Common myeloid progenitor, CD34-positive (primary cell): ENCODE measurements at regions not wholly inside any gene's neighbourhood (a gene's known extent, or its start where the extent isn't known, plus 50 kb on each side); places are given as distances from the start of the nearest gene placed in this dataset.
"Not testable (repeated sequence)": the region's sequence is repeated elsewhere in the genome, so short reads cannot be mapped to it uniquely, and the experiment has no call there.

Source experiments
- CTCF ChIA-PET: fragments of 350-600 bp; sonication (Branson Sonifier 250); formaldehyde crosslinking; loops from one replicate; lab custom pipeline; 2021; ENCODE audit warnings: antibody characterized with exemption; lab: Charles Lee
- POLR2A ChIA-PET: fragments of 350-600 bp; sonication (Branson Sonifier 250); formaldehyde crosslinking; loops from one replicate; lab custom pipeline; 2021; ENCODE audit warnings: antibody characterized with exemption; lab: Charles Lee
- DNase-seq, 3 donors: peaks; one replicate each; pipeline versions ENCODE4 v3.0.0 to v3.0.0-alpha.2; 2013
- H3K27ac ChIP-seq, 2 experiments: 1 replicate in 1 of 2; 2 replicates in 1 of 2; pipeline ENCODE4 v1.7.0; 2013; ENCODE audit warnings: inconsistent platforms in 2 of 2, low read length in 2 of 2, mild to moderate bottlenecking in 2 of 2, low read depth in 1 of 2, moderate library complexity in 1 of 2; ENCODE audit not compliant: severe bottlenecking in 2 of 2, insufficient read depth in 1 of 2, poor library complexity in 1 of 2
- H3K27me3 ChIP-seq, 5 experiments: replicated peaks in 2 of 5; 1 replicate in 3 of 5; 2 replicates in 2 of 5; pipeline versions ENCODE4 v1.6.1 to v1.7.0; 2013; ENCODE audit warnings: low read length in 4 of 5, mild to moderate bottlenecking in 2 of 5, moderate library complexity in 2 of 5, inconsistent platforms in 1 of 5; ENCODE audit not compliant: insufficient read depth in 5 of 5, control insufficient read depth in 4 of 5
- H3K36me3 ChIP-seq, 4 experiments: 1 replicate in 2 of 4; 2 replicates in 2 of 4; pipeline versions ENCODE4 v1.6.1 to v1.7.0; 2013; ENCODE audit warnings: low read length in 3 of 4, control low read depth in 1 of 4, mild to moderate bottlenecking in 1 of 4; ENCODE audit not compliant: control insufficient read depth in 4 of 4, insufficient read depth in 4 of 4
- H3K4me1 ChIP-seq, 4 experiments: 1 replicate in 3 of 4; 2 replicates in 1 of 4; pipeline versions ENCODE4 v1.6.1 to v1.7.1; 2013; ENCODE audit warnings: low read length in 3 of 4, mild to moderate bottlenecking in 3 of 4, control low read depth in 1 of 4, inconsistent platforms in 1 of 4, moderate library complexity in 1 of 4; ENCODE audit not compliant: control insufficient read depth in 4 of 4, insufficient read depth in 4 of 4; ENCODE audit errors: control extremely low read depth in 1 of 4
- H3K4me3 ChIP-seq, 7 experiments: 1 replicate in 4 of 7; 2 replicates in 3 of 7; pipeline versions ENCODE4 v1.5.1 to v1.7.0; 2013; ENCODE audit warnings: mild to moderate bottlenecking in 7 of 7, low read length in 6 of 7, moderate library complexity in 6 of 7, inconsistent platforms in 2 of 7, low read depth in 2 of 7, control low read depth in 1 of 7; ENCODE audit not compliant: insufficient read depth in 4 of 7, control insufficient read depth in 1 of 7; ENCODE audit errors: extremely low read depth in 1 of 7
- H3K9me3 ChIP-seq, 5 experiments: 1 replicate in 4 of 5; 2 replicates in 1 of 5; pipeline versions ENCODE4 v1.6.1 to v1.7.1; 2013; ENCODE audit warnings: low read length in 4 of 5, mild to moderate bottlenecking in 2 of 5, inconsistent platforms in 1 of 5, low read depth in 1 of 5, moderate library complexity in 1 of 5; ENCODE audit not compliant: control insufficient read depth in 4 of 5, insufficient read depth in 2 of 5; ENCODE audit errors: control extremely low read depth in 1 of 5
- WGBS: methylation state at CpG from one replicate; pipeline ENCODE4 v1.1.5; 2013; ENCODE audit not compliant: insufficient coverage; 5-methylcytosine and 5-hydroxymethylcytosine counted together

DNA sequence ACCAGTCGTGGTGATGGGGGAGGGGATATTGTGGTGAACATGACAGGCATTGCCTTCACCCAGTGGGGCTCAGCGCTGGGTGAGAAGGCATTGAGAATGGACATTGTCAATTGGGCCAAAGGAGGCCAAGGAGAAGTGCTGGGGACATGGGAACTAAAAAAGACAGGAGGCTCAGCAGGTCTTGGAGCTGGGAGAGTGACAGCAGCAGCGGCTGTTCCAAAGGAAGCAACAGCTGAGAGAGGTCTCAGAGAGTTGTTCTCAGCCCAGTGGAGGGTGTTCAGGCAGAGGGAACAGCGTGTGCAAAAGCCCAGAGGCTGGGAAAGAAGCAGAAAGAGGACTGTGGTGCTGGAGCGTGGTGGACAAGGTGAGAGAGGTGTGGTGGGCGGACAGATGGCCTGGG, 56.6 kb upstream of the ASNS start:
- H3K4me1 ChIP-seq, H3K27ac ChIP-seq, H3K4me3 ChIP-seq, H3K9me3 ChIP-seq, POLR2A ChIA-PET, H3K27me3 ChIP-seq, DNase-seq, CTCF ChIA-PET, H3K36me3 ChIP-seq: not testable (repeated sequence)
- WGBS = 93% methylated on average over 2 of the region's 6 CpGs

DNA sequence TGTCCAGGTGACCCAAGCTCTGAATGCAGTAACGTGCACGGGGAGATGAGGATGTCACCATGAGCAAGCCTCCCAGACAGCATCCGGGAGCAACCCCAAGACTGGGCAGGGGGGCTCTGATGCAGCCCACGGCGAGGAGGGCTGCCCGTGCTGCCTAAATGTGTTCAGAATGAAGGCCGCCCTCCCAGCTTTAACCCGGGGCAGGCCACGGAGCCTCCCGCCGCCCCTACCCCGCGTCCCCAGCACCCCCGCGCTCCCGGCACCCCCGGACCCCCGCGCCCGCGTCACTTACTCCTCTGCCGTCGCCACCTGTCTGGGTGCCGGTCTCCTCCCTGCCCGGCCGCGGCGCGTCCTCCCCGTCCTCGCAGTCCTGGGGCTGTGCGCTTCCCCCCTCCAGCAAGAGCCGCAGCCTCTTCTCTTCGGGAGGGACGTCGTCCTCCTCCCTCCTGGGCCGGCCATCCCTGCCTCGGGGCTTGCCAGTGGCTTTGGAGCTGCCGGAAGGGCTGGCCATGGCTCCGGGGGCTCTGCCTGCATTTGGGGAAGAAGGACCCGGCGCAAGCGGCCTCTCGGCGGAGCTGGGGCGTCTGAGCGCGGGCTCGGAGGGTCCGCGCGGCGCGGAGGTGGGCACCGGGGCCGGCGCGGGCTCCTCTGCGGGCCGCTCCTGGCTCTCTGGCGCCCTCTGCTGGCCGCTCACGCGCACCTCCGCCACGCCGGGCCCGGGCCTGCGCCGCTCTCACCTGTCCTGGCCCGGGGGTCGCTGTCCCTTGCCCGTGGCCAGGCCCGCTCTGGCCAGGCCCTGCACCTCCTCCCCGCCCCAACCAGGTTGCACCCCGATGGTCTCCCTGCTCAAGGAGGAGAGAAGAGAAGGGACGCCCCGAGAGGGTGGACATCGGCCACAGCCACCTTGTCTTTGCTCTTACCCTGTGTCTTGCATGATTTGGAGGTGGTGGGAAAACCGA, 55.9 kb upstream of the ASNS start:
- not testable (repeated sequence) for H3K27me3 ChIP-seq
- DNase-seq = peak; percentile 31 to 61 (median 56)

More for the DNA sequence above, 55.9 kb upstream of the ASNS start:
- H3K9me3 ChIP-seq, CTCF ChIA-PET, H3K36me3 ChIP-seq, H3K4me1 ChIP-seq, POLR2A ChIA-PET, H3K27ac ChIP-seq: not testable (repeated sequence)
- H3K4me3 ChIP-seq = peak overlapping the region in 6 of 7 experiments; percentile 15 to 63 (median 50)
- WGBS = 1% methylated on average over 53 of the region's 80 CpGs
